ENCODE measurements at regions not wholly inside any gene's neighbourhood (a gene's known extent, or its start where the extent isn't known, plus 50 kb on each side); places are given as distances from the start of the nearest gene placed in this dataset.

GRCh38 chr15:93859176-93859575 lies 372.2 kb upstream of the MCTP2 start (continued):
- no peak for TF ChIP-seq TAF1 (IDR thresholded peaks at IDR 0.05; ENCODE audit: low read depth, low read length)
- no peak for TF ChIP-seq TBP (IDR thresholded peaks at IDR 0.05; ENCODE audit: low read depth, low read length)

All from H1 (cell line).